Activated CD4-positive, CD25-positive, alpha-beta regulatory T cell treated with anti-CD3 and anti-CD28 coated beads, Interleukin-2, amount 50 U/mL, for 16 hours (primary cell): ENCODE measurements at regions not wholly inside any gene's neighbourhood (a gene's known extent, or its start where the extent isn't known, plus 50 kb on each side); places are given as distances from the start of the nearest gene placed in this dataset.
"Not testable (repeated sequence)": the region's sequence is repeated elsewhere in the genome, so short reads cannot be mapped to it uniquely, and the experiment has no call there.

Experiments
- DNase-seq: peaks from one replicate; pipeline ENCODE4 v3.0.0-alpha.2; 2020; ENCODE audit warnings: low read depth, low spot score

- DNase-seq, result no peak
Observed at GRCh38 chr6:141780296-141780695, 352.4 kb upstream of the GJE1 start.

- no peak for DNase-seq
Observed at GRCh38 chr6:141764388-141764787, 368.3 kb upstream of the GJE1 start.

GRCh38 chr6:141758430-141758829 is 374.3 kb upstream of the GJE1 start:
- DNase-seq, result no peak

GRCh38 chr6:141753180-141753579 is 379.5 kb upstream of the GJE1 start:
- no peak for DNase-seq

- no peak for DNase-seq
Observed at GRCh38 chr6:141752677-141753076, 380.0 kb upstream of the GJE1 start.

GRCh38 chr6:141746324-141746723 is 386.4 kb upstream of the GJE1 start:
- DNase-seq, result not testable (repeated sequence)

- DNase-seq, result no peak
Observed at GRCh38 chr6:141744971-141745370, 387.8 kb upstream of the GJE1 start.

GRCh38 chr6:141744194-141744925 is 388.4 kb upstream of the GJE1 start:
- DNase-seq, result no peak

GRCh38 chr6:141736104-141736503 is 396.6 kb upstream of the GJE1 start:
- no peak for DNase-seq

DNA sequence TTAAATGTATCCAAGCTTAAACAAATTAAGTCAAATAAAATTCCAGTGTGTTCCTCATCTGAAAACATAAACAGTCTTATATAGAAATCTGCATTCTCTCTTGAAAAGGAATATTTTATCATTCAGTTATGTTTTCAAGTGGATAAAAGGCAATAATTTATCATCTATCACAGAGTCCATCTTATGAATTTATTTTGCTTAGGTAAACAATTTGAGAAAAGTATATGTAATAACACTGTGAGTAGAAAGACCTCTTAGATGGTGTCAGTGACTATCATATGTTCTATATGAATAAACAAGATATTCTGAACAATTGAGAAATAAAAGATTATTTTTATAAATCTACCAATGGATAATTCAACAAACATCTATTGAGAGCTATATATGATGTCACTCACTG is 397.6 kb upstream of the GJE1 start:
- no peak for DNase-seq

- no peak for DNase-seq
Observed at GRCh38 chr6:141734071-141734840, 398.5 kb upstream of the GJE1 start.

DNA sequence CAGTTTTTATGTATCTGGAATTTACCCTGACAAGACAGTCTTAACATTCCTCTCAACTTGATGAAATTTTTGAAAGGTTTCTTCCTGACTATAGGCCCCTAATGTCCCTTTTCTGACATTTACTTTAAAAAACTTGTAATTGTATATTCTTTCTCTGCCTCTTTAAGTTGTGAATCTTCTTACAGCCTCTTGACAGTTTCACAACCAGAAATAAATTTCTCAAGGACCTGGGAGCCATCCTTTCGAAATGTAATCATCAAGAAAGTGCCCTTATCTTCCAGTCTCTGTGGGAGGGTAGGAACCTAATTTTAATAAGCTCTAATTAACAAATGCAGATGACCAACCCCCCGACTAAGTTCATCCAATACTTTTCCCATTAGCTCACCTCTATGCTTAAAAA is 403.6 kb upstream of the GJE1 start:
- DNase-seq, result no peak

DNA sequence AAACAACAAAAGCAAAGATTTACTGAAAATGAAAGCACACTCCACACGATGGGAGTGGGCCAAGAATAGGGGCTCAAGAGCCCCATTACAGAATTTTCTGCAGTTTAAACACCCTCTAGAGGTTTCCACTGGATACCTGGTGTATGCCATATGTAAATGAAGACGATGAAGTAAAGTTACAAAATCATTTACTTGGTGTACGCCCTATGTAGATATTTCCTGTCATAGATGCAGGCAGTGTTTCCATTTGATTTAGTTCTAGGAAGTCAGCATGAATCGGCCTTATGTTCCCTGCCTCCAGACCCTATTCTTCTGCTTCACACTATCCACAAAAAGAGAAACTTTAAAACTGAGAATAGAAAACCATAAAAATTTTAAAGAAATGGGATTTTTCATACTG is 404.4 kb upstream of the GJE1 start:
- DNase-seq, result no peak

DNA sequence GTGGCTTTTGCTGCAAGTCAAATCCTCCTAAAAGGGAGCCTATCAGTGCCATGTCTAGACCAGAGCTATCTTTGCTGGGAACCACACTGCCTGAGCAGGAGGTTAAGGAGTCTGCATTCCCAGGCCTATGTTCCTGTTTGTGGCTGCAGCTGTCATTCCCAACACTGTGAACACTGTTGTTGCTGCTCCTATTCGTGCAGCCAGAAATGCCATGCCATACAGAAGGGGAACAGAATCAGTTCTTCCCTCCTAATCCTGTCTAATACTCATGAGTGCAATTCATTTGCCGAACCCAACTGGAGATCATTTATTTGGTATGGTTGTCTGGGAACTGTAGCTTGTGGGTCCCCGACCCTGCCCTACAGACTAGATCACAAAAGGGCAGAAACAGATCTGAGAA is 406.5 kb upstream of the GJE1 start:
- no peak for DNase-seq

DNA sequence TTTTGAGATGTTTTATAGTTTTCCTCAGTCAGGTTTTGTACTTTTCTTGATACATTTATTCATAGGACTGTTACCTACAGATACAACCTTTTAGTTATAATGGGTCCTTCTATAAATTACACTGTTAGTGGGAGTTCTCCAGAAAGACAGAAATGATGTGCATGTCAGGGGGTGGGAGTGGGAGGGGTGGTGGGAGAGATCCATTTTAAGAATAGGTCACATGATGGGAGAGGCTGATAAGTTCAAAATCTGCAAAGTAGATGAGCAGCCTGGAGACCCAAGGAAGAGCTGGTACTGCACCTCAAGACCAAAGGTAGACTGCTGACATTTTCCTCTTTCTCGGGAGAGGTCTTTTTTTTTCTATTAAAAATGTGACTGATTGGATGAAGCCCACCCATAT is 408.0 kb upstream of the GJE1 start:
- no peak for DNase-seq

DNA sequence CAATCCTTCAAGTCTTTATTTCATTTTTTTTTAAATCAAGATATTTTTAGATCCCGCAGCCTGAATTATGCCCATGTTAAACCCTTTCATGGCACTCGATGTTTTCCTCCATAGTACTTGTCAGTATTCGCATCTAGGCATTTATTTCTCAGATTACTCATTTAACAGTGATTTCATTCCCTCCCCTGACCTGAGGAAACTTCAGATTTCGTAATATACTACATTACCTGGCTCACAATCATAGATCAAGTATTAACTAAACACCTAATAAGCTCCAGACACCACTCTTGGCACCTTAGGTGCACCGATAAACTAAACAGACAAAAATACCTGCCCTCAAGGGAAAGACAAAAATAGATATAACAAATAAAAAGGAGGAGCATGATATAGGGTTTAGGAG is 413.2 kb upstream of the GJE1 start:
- no peak for DNase-seq

DNA sequence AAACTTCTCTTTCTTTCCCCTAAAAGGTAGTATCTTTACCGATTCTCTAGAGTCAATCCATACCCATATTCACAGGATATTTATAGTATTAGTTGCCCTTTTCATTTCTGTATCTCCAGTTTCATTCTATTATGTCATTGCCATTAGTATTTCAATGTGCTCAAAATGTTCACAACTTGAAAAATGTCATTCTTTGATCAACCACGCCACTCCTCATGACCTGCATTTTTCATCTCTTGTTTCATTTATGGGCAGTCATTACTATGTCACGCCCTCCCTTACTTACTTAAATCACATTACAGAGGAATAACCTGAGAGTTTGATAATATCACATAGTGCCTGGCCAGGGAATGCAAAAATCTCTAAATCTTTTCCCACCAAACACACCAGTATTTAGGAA is 427.3 kb upstream of the GJE1 start:
- DNase-seq, result no peak

- no peak for DNase-seq
Observed at GRCh38 chr6:141704151-141704550, 428.6 kb upstream of the GJE1 start.

GRCh38 chr6:141701732-141702131 is 431.0 kb upstream of the GJE1 start:
- no peak for DNase-seq

DNA sequence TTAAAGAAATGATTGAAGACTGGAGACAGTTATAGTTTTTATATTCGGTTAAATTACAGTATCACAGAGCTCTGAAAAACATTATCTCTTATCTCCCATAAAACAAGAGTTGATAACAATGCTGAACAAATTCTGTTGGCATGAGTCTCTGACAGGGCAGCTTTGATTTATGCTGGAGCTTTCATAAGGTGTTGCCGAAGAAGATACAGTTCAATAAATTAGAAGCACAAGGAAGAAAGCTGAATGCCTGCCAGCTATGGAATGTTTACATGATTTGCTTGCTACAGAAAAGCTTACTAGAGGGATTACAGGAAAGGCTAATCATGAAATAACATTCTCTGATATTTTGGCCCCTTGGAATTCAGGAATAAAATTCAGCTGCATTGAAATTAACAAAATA is 431.9 kb upstream of the GJE1 start:
- no peak for DNase-seq

DNA sequence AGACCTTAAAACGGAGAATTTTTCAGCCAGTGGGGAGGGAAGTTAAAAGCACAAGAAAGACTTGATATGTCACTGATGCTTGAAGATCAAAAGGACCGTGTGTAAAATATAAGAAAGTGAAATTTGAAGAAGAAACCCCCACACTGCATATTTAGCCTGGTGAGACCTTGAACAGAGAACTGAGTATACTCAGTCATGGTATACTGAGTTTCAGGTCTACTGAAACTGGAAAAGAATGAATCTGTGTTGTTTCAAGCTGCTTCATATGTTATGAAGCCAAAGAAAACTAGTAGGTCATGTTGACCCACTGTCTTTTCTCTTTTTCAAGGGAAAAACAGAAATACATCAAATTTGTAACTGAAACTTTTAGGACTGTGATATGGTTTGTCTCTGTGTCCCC is 443.8 kb upstream of the GJE1 start:
- DNase-seq, result no peak

DNA sequence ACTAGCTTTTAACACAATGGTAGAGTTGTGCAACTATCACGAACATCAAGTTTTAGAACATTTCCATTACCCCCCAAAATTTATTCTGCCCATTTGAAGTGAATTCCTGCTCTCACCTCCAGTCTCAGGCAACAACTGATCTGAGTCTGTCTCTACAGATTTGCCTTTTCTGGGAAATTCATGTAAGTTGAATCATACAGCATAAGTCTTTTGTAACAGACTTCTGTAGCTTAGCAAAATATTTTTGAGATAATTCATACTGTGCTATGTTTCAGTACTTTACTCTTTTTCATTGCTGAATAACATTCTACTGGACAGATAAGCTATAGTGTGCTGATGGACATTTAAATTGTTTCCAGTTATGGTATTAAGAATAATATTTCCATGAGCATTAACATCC is 447.3 kb upstream of the GJE1 start:
- no peak for DNase-seq

DNA sequence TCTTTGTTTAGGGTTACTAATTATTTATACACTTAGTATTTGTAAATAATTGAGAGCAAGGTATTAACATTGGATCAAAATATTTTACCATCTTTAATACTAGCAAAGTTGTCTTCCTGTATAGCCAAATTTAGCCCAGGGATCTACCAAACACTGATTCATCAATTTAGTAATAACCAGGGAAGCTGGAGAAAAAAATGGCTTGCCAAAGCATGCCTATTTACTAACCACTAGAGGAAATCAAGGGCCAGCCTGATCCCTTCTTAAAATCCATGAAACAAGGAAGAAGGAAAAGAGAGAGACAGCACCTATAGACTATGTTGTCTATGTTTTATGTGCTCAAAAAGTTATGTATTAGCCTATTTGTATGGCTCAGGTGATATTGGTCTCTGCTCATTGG is 450.3 kb upstream of the GJE1 start:
- no peak for DNase-seq
